Suprapubic skin (tissue), 3 donors: ENCODE measurements at regions not wholly inside any gene's neighbourhood (a gene's known extent, or its start where the extent isn't known, plus 50 kb on each side); places are given as distances from the start of the nearest gene placed in this dataset.

Experiments
- EP300 ChIP-seq: sonication (generic); formaldehyde crosslinking; IDR thresholded peaks from one replicate; pipeline ENCODE4 v1.6.1; 2017; ENCODE audit warnings: antibody characterized with exemption
- TF ChIP-seq, protein P1 (sequence below), 2 donors: fragments of 200-600 bp in 1 of 2; fragments of 450-650 bp in 1 of 2; sonication (generic) in 1 of 2; IDR thresholded peaks; one replicate each; pipeline ENCODE4 v1.5.1; 2016 to 2019; ENCODE audit warnings: antibody characterized with exemption in 2 of 2, mild to moderate bottlenecking in 1 of 2, moderate library complexity in 1 of 2

DNA sequence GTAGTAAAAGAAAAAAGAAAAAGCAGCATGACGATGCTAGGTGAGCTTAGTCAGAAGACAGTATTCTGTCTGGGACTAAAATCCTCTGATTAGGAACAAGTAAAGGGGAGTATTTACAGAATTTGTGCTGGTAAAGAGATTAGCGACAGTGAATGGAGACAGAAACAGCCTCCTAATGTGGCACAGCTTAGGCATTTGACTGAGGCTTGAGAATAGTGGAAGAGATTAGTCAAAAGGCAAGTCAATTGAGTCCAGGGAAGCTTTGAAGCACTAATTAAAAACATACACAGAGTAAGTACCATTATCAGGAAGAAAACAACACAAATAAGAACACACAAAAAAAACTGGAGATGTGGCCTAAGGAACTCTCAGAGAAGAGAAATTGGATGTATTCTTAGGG lies 131.9 kb upstream of the CLEC14A start:
- TF ChIP-seq EP300 = no peak
- TF ChIP-seq, protein P1, sequence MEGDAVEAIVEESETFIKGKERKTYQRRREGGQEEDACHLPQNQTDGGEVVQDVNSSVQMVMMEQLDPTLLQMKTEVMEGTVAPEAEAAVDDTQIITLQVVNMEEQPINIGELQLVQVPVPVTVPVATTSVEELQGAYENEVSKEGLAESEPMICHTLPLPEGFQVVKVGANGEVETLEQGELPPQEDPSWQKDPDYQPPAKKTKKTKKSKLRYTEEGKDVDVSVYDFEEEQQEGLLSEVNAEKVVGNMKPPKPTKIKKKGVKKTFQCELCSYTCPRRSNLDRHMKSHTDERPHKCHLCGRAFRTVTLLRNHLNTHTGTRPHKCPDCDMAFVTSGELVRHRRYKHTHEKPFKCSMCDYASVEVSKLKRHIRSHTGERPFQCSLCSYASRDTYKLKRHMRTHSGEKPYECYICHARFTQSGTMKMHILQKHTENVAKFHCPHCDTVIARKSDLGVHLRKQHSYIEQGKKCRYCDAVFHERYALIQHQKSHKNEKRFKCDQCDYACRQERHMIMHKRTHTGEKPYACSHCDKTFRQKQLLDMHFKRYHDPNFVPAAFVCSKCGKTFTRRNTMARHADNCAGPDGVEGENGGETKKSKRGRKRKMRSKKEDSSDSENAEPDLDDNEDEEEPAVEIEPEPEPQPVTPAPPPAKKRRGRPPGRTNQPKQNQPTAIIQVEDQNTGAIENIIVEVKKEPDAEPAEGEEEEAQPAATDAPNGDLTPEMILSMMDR (IDR thresholded peaks at IDR 0.05) = no peak
